Activated CD4-positive, CD25-positive, alpha-beta regulatory T cell treated with anti-CD3 and anti-CD28 coated beads, Interleukin-2, amount 50 U/mL, for 16 hours (primary cell): ENCODE measurements at regions not wholly inside any gene's neighbourhood (a gene's known extent, or its start where the extent isn't known, plus 50 kb on each side); places are given as distances from the start of the nearest gene placed in this dataset.

Source experiments
- DNase-seq: peaks from one replicate; pipeline ENCODE4 v3.0.0-alpha.2; 2020; ENCODE audit warnings: low read depth, low spot score

- no peak for DNase-seq
Observed at GRCh38 chr11:128367573-128367972, 219.8 kb downstream of the ETS1 start.

- DNase-seq = no peak
Observed at GRCh38 chr11:128365044-128365443, 222.3 kb downstream of the ETS1 start.

- no peak for DNase-seq
Observed at GRCh38 chr11:128361451-128362020, 225.8 kb downstream of the ETS1 start.

- DNase-seq = no peak
Observed at GRCh38 chr11:128359515-128359914, 227.8 kb downstream of the ETS1 start.

- DNase-seq = no peak
Observed at GRCh38 chr11:128357073-128357472, 230.3 kb downstream of the ETS1 start.

GRCh38 chr11:128355558-128355957 lies 231.8 kb downstream of the ETS1 start:
- no peak for DNase-seq

GRCh38 chr11:128354476-128354875 lies 232.9 kb downstream of the ETS1 start:
- DNase-seq = no peak

DNA sequence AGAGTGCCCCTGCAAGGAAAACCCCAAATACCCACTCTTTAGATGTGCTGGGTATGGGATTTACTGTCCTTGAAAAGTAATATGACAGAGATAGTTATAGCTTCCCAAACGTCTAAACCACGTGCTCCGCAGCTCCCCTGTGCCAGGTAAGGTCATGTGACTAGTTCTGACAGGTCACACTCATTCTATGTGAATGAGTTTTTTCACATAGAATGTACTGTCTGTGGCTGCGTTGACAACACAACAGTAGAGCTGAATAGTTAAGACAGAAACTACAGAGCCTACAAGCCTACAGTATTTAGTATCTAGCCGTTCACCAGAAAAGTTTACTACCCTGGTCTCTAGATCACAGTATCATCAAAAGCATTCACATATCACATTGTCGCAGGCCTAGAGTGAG lies 236.2 kb downstream of the ETS1 start:
- DNase-seq = no peak

DNA sequence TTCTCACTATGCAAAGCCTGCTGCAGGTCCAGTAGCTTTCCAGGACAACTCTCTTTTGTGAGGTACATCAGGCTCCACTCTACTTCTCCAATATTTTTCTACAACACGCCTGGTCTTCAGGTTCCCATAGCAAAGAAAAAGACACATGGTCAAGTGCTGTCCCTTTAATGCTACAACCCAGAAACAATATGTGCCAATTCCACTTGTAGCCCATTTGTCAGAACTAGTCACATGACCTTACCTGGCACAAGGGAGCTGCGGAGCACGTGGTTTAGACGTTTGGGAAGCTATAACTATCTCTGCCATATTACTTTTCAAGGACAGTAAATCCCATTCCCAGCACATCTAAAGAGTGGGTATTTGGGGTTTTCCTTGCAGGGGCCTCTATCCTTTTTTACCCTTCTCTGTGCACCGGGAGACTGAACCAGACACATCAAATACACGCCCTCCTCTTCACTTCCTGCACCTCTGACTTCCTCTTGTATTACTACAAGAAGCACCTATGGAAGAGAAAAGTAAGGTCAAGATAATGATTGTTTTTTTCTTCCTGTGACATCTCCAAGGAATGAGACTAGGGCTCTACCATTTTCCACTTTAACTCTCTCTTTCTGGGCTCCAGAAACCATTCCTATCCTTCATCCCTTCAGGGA lies 237.6 kb downstream of the ETS1 start:
- no peak for DNase-seq

DNA sequence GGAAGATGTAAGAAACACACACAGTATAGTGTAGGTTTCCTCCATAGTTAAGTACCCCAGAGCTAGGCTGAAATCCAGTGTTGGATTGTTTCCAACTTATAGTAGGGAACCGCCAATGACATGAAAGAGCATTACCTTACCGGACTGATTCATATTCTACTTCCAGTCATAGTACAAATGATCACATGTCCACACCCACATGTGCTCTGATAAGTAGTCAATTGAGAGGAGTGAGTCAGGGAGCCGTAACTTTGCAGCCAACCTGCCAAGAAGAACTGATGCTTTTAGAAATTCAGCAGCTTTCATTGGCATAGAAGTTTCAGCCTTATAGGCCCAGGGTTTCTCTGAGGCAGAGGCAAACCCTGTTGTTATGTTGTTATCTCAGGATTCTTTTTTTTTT lies 240.6 kb downstream of the ETS1 start:
- DNase-seq = no peak

DNA sequence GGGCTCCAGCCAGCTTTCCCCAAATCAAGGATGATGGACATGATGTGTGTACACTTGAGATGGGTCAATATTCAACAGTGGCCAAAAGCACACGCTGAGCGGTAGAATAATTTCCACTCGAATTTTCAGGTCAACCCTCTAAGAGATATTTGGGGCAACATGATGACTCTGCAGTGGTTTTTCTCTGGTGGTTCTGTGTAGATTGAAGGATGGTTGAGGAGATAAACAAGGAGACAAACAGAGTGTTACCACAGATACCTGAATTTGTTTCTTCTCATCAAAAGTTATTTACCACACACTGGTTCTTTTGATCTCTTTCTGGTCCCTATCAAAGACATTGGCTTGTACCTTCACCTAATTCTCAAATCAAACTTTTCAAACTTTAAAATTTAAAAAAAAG lies 242.0 kb downstream of the ETS1 start:
- DNase-seq = no peak

DNA sequence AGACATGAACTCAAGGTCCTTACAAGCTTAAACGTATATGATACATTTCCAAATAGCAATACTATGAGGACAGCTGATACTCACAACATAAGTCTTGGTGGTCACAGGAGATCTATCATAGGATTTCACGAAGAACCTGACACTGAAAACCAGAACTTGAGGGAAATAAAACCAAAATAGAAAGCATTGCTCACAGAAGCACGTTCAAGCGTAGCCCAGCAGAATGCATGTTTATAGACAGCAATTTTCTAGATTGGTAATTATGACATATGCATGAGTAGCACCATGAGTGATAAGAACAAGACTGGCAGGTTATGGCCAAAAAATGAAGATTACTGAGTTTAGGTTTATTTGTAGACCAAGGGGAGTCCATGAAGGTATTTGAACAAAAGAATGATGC lies 243.5 kb downstream of the ETS1 start:
- no peak for DNase-seq

DNA sequence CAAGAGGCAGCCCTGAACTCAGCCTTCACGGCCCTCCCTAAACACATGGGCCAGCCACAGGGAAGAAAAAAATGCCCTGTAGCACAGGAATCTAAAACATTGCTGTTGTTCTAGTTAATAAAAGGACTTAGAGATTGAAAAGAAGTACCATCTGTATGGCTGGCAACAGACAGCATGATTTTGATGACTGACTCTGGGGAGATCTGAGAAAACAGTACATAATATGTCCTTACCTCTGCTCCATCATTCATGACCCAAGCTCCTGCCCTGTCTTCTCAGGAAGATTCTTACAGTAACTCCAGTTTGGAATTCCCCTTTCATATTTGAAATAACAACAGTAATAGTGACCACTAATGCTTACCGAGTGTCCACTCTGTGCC lies 244.2 kb downstream of the ETS1 start:
- no peak for DNase-seq

DNA sequence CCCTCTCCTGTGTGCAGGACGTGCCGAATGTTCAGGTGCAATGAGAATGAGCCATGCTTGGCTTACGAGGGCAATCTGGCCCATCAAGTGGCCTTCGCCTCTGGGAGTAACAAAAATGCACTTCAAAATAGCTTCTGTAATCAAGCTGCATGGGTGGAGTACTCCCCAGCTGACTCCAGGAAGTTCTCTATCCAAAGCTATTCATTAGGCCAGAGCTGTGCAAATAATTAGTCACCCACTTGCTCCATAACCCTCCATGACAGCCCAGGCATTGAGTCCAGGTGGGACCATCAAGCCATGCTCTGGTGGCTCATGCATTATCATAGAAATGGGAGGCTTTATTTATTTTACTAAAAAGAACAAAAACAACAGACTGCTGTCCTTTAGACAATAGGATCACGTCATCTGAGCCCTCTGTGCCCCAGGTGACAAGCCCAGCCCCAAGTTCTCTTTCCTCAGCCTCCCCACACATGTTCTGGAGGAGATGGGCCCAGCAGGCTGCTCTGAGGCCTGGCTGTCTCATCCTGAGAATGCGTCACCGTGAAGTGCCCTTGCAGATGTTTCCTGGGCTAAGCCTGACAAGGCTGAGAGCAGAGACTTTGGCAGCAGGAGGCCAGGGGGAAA lies 244.7 kb downstream of the ETS1 start:
- DNase-seq = no peak

- no peak for DNase-seq
Observed at GRCh38 chr11:128341280-128342248, 245.8 kb downstream of the ETS1 start.

DNA sequence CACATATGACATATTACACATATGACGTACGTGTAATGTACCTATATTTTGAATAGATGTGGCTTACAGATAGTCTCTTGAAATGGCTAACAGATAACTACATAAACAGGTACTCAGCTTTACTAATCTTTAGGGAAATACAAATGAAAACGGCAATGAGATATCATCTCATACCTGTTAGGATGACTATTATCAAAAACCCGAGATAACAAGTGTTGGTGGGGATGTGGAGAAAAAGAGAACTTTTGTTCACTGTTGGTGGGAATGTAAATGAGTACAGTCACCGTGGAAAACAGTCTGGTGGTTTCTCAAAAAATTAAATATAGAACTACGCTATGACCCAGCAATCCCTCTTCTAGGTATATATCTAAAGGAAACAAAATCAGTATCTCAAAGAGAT lies 247.6 kb downstream of the ETS1 start:
- DNase-seq = no peak

DNA sequence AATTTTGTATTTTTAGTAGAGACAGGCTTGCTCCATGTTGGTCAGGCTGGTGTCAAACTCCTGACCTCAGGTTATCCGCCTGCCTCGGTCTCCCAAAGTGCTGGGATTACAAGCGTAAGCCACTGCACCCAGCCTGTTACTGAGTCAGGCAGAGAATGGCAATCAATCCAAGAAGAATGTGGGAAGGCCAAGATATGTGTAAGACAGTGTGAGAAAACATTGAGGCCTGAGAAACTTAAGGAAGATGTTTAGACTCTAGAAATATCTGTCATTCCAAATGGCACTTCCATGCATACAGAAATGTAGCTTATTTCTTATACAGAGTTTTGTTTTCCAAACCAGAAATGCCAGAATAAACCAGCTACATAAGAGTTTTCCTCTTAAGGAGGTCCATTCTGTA lies 248.5 kb downstream of the ETS1 start:
- no peak for DNase-seq

- DNase-seq = no peak
Observed at GRCh38 chr11:128336203-128336602, 251.2 kb downstream of the ETS1 start.

GRCh38 chr11:128335729-128336128 lies 251.6 kb downstream of the ETS1 start:
- no peak for DNase-seq

- DNase-seq = no peak
Observed at GRCh38 chr11:128334311-128335044, 252.9 kb downstream of the ETS1 start.

GRCh38 chr11:128331317-128331716 lies 256.0 kb downstream of the ETS1 start:
- no peak for DNase-seq

GRCh38 chr11:128330203-128330602 lies 257.2 kb downstream of the ETS1 start:
- no peak for DNase-seq
